ENCODE measurements at regions not wholly inside any gene's neighbourhood (a gene's known extent, or its start where the extent isn't known, plus 50 kb on each side); places are given as distances from the start of the nearest gene placed in this dataset.
"Not testable (repeated sequence)": the region's sequence is repeated elsewhere in the genome, so short reads cannot be mapped to it uniquely, and the experiment has no call there.

GRCh38 chr7:66517212-66517909 lies 111.3 kb upstream of the KCTD7 start:
- TF ChIP-seq, protein P1, sequence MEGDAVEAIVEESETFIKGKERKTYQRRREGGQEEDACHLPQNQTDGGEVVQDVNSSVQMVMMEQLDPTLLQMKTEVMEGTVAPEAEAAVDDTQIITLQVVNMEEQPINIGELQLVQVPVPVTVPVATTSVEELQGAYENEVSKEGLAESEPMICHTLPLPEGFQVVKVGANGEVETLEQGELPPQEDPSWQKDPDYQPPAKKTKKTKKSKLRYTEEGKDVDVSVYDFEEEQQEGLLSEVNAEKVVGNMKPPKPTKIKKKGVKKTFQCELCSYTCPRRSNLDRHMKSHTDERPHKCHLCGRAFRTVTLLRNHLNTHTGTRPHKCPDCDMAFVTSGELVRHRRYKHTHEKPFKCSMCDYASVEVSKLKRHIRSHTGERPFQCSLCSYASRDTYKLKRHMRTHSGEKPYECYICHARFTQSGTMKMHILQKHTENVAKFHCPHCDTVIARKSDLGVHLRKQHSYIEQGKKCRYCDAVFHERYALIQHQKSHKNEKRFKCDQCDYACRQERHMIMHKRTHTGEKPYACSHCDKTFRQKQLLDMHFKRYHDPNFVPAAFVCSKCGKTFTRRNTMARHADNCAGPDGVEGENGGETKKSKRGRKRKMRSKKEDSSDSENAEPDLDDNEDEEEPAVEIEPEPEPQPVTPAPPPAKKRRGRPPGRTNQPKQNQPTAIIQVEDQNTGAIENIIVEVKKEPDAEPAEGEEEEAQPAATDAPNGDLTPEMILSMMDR (IDR thresholded peaks at IDR 0.05; ENCODE audit: low read depth, low read length, missing control alignments) = no peak
- H3K4me3 ChIP-seq (ENCODE audit: low read depth, low read length) = no peak overlapping the region
- no peak for DNase-seq (ENCODE audit: low read depth)

GRCh38 chr7:66518151-66518691 lies 110.5 kb upstream of the KCTD7 start:
- H3K4me3 ChIP-seq (ENCODE audit: low read depth, low read length) = no peak overlapping the region
- TF ChIP-seq, protein P1 (IDR thresholded peaks at IDR 0.05; ENCODE audit: low read depth, low read length, missing control alignments) = no peak
- no peak for DNase-seq (ENCODE audit: low read depth)

GRCh38 chr7:66521675-66522074 lies 107.0 kb upstream of the KCTD7 start:
- TF ChIP-seq, protein P1 (IDR thresholded peaks at IDR 0.05; ENCODE audit: low read depth, low read length, missing control alignments) = no peak
- H3K4me3 ChIP-seq (ENCODE audit: low read depth, low read length) = no peak overlapping the region
- DNase-seq (ENCODE audit: low read depth) = no peak

DNA sequence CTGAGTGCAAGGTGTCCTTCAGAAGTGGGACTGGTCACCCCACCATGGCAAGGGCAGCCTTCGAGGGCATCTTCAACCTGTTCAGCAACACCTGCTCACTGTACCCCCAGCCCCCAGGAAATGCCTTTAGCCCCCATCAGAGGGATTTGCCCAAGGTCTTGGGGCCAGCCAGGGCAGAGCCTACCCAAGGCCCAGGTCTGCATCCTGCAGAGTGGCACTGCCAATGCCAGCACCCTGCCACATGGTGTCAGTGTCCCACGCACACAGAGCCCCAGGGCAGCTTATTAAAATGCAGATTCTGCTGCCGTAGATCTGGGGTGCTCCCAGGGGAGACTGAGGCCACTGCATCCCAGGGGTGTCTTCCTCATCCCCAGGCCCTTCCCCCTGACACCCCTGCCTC lies 106.2 kb upstream of the KCTD7 start:
- DNase-seq (ENCODE audit: low read depth) = no peak
- no peak overlapping the region for H3K4me3 ChIP-seq (ENCODE audit: low read depth, low read length)
- TF ChIP-seq, protein P1 (IDR thresholded peaks at IDR 0.05; ENCODE audit: low read depth, low read length, missing control alignments) = peak; percentile 50

DNA sequence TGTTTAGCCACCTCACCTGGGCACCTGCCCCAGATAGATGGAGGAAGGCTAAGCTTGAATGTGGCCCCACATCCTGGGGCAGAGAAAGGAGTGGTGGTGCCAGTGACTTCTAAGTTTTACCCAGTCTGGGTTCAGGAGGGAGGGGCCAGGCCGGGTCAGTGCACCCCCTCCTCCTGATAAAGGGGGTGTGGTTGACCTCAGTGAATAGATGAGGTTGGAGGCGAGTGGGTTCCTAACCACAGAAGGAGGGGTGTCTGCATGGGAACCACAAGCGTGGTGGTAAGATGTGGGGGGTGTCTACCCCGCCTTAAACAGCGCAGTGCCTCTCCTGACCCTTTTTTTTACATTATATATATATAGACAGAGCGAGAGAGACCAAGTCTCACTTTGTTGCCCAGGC lies 105.3 kb upstream of the KCTD7 start:
- TF ChIP-seq, protein P1 (IDR thresholded peaks at IDR 0.05; ENCODE audit: low read depth, low read length, missing control alignments) = no peak
- no peak overlapping the region for H3K4me3 ChIP-seq (ENCODE audit: low read depth, low read length)
- DNase-seq (ENCODE audit: low read depth) = no peak

- TF ChIP-seq, protein P1 (IDR thresholded peaks at IDR 0.05; ENCODE audit: low read depth, low read length, missing control alignments) = no peak
- H3K4me3 ChIP-seq (ENCODE audit: low read depth, low read length) = no peak overlapping the region
- DNase-seq (ENCODE audit: low read depth) = no peak
Observed at GRCh38 chr7:66524738-66525137, 103.9 kb upstream of the KCTD7 start.

GRCh38 chr7:66526782-66527181 lies 101.9 kb upstream of the KCTD7 start:
- not testable (repeated sequence) for H3K4me3 ChIP-seq (ENCODE audit: low read depth, low read length); DNase-seq (ENCODE audit: low read depth)
